WERI-Rb-1 (cell line): ENCODE measurements at regions not wholly inside any gene's neighbourhood (a gene's known extent, or its start where the extent isn't known, plus 50 kb on each side); places are given as distances from the start of the nearest gene placed in this dataset.

Source experiments
- DNase-seq: peaks from one replicate; pipeline ENCODE4 v3.0.0-alpha.2; 2020
- H3K27ac ChIP-seq: fragments of 250-450 bp; sonication (Bioruptor Pico); 2 replicates; pipeline ENCODE4 v1.5.1; 2020; ENCODE audit warnings: mild to moderate bottlenecking, moderate library complexity
- H3K27me3 ChIP-seq: fragments of 250-450 bp; sonication (Bioruptor Pico); 2 replicates; pipeline ENCODE4 v1.5.1; 2021; ENCODE audit warnings: mild to moderate bottlenecking, low read depth, moderate library complexity; ENCODE audit not compliant: insufficient read depth, severe bottlenecking
- H3K36me3 ChIP-seq: fragments of 250-450 bp; sonication (Bioruptor Pico); 2 replicates; pipeline ENCODE4 v1.5.1; 2020; ENCODE audit warnings: mild to moderate bottlenecking, moderate library complexity
- H3K4me3 ChIP-seq: 2 replicates; pipeline ENCODE4 v1.5.1; 2011; ENCODE audit warnings: low read depth, mild to moderate bottlenecking, control low read depth, low read length
- H3K9me3 ChIP-seq: fragments of 250-450 bp; sonication (Bioruptor Pico); 2 replicates; pipeline ENCODE4 v1.5.1; 2021; ENCODE audit warnings: mild to moderate bottlenecking, moderate library complexity; ENCODE audit not compliant: severe bottlenecking
- CTCF ChIP-seq: IDR thresholded peaks from 2 replicates; pipeline ENCODE4 v1.5.1; 2011; ENCODE audit warnings: low read depth, mild to moderate bottlenecking, control low read depth, inconsistent platforms, low read length

- Histone ChIP-seq H3K27me3 (no peaks in the 10 kb centered on the region), H3K9me3 (no peaks in the 10 kb centered on the region), H3K4me3 (no peak overlapping the region), H3K27ac (no peak overlapping the region), H3K36me3 (no peaks in the 10 kb centered on the region)
- TF ChIP-seq CTCF: no peak
- no peak for DNase-seq
Measured at GRCh38 chr13:34019870-34020269, 201.9 kb downstream of the RFC3 start.

GRCh38 chr13:34020388-34020787 is 202.4 kb downstream of the RFC3 start:
- DNase-seq: no peak
- Histone ChIP-seq H3K9me3 (no peaks in the 10 kb centered on the region), H3K27me3 (no peaks in the 10 kb centered on the region), H3K36me3 (no peaks in the 10 kb centered on the region), H3K27ac (no peak overlapping the region), H3K4me3 (no peak overlapping the region)
- TF ChIP-seq CTCF: no peak

GRCh38 chr13:34021619-34022018 is 203.7 kb downstream of the RFC3 start:
- DNase-seq: no peak
- TF ChIP-seq CTCF: no peak
- H3K36me3 ChIP-seq: no peaks in the 10 kb centered on the region
- H3K27me3 ChIP-seq: no peaks in the 10 kb centered on the region
- H3K4me3 ChIP-seq: no peak overlapping the region
- no peaks in the 10 kb centered on the region for H3K9me3 ChIP-seq
- no peak overlapping the region for H3K27ac ChIP-seq

GRCh38 chr13:34025746-34026145 is 207.8 kb downstream of the RFC3 start:
- Histone ChIP-seq H3K9me3 (peaks cover 2% of the 10 kb centered on the region), H3K27ac (no peak overlapping the region), H3K36me3 (no peaks in the 10 kb centered on the region), H3K4me3 (no peak overlapping the region), H3K27me3 (no peaks in the 10 kb centered on the region)
- no peak for TF ChIP-seq CTCF
- no peak for DNase-seq

- no peak for TF ChIP-seq CTCF
- no peak for DNase-seq
Measured at GRCh38 chr13:34026308-34026707, 208.4 kb downstream of the RFC3 start.

More at GRCh38 chr13:34026308-34026707, 208.4 kb downstream of the RFC3 start:
- H3K36me3 ChIP-seq: no peaks in the 10 kb centered on the region
- no peak overlapping the region for H3K4me3 ChIP-seq
- H3K9me3 ChIP-seq: peaks cover 2% of the 10 kb centered on the region
- no peak overlapping the region for H3K27ac ChIP-seq
- H3K27me3 ChIP-seq: no peaks in the 10 kb centered on the region
